Transverse colon (tissue), 4 donors: ENCODE measurements at regions not wholly inside any gene's neighbourhood (a gene's known extent, or its start where the extent isn't known, plus 50 kb on each side); places are given as distances from the start of the nearest gene placed in this dataset.

Experiments used
- CTCF ChIP-seq, 5 experiments: fragments of 200-600 bp in 3 of 5; fragments of 450-650 bp in 2 of 5; sonication (generic) in 3 of 5; IDR thresholded peaks; 1 replicate in 2 of 5; 2 replicates in 3 of 5; pipeline ENCODE4 v1.5.1; 2016 to 2017; ENCODE audit warnings: antibody characterized with exemption in 5 of 5, inconsistent platforms in 3 of 5, mild to moderate bottlenecking in 2 of 5, moderate library complexity in 1 of 5
- EP300 ChIP-seq: sonication (generic); formaldehyde crosslinking; IDR thresholded peaks from one replicate; pipeline ENCODE4 v1.6.1; 2017; ENCODE audit warnings: antibody characterized with exemption, low read depth
- POLR2A ChIP-seq: fragments of 450-650 bp; IDR thresholded peaks from one replicate; pipeline ENCODE4 v1.6.1; 2016; ENCODE audit warnings: antibody characterized with exemption, mild to moderate bottlenecking, moderate library complexity
- POLR2AphosphoS5 ChIP-seq, 3 donors: sonication (generic); formaldehyde crosslinking; IDR thresholded peaks; one replicate each; pipeline ENCODE4 v1.6.1; 2016; ENCODE audit warnings: antibody characterized with exemption in 3 of 3

- TF ChIP-seq CTCF (IDR thresholded peaks at IDR 0.05) (no peak), POLR2A (no peak), EP300 (no peak), POLR2AphosphoS5 (IDR thresholded peaks at IDR 0.05) (no peak)
Observed at GRCh38 chr14:54209511-54210250, 187.1 kb upstream of the CDKN3 start.
